ENCODE measurements at regions not wholly inside any gene's neighbourhood (a gene's known extent, or its start where the extent isn't known, plus 50 kb on each side); places are given as distances from the start of the nearest gene placed in this dataset.

- Histone ChIP-seq H3K9me3 (peaks cover 0 to 10% (median 2%) of the 10 kb centered on the region in 8 donors), H3K27me3 (replicated peaks in 1 of 7) (no peaks in the 10 kb centered on the region), H3K36me3 (no peaks in the 10 kb centered on the region), H3K4me1 (no peaks in the 10 kb centered on the region), H3K4me3 (no peak overlapping the region), H3K27ac (no peak overlapping the region)
- TF ChIP-seq CTCF (IDR thresholded peaks at IDR 0.05 in 8 of 11, conservative IDR thresholded peaks at IDR 0.05 in 3 of 11), result no peak
- no peak for TF ChIP-seq POLR2A (IDR thresholded peaks at IDR 0.05)
- no peak for TF ChIP-seq POLR2AphosphoS5 (IDR thresholded peaks at IDR 0.05)
- DNase-seq, result no peak
- WGBS, 5 donors, result 60 to 77% (median 67%) methylated on average over 2 of the region's 2 CpGs
- intact Hi-C loops (cut with DNase I; ENCODE audit: low total_unique reads), result no loop called here
Observed at GRCh38 chr6:95949985-95950384, 65.8 kb upstream of the FUT9 start.

GRCh38 chr6:95958686-95959085, 57.1 kb upstream of the FUT9 start:
- WGBS, 5 donors, result 77 to 90% (median 87%) methylated on average over 1 of the region's 1 CpG
- TF ChIP-seq POLR2AphosphoS5 (IDR thresholded peaks at IDR 0.05), result no peak
- no peak for TF ChIP-seq POLR2A (IDR thresholded peaks at IDR 0.05)
- no peak for TF ChIP-seq CTCF (IDR thresholded peaks at IDR 0.05 in 8 of 11, conservative IDR thresholded peaks at IDR 0.05 in 3 of 11)
- intact Hi-C loops (cut with DNase I; ENCODE audit: low total_unique reads), result no loop called here

GRCh38 chr6:95959261-95959660, 56.5 kb upstream of the FUT9 start:
- H3K4me1 ChIP-seq, result no peaks in the 10 kb centered on the region
- H3K36me3 ChIP-seq, result no peaks in the 10 kb centered on the region
- H3K4me3 ChIP-seq, result no peak overlapping the region
- H3K27ac ChIP-seq, result no peak overlapping the region
- no peak for TF ChIP-seq POLR2AphosphoS5 (IDR thresholded peaks at IDR 0.05)
- H3K9me3 ChIP-seq, result no peaks in the 10 kb centered on the region
- intact Hi-C loops (cut with DNase I; ENCODE audit: low total_unique reads), result no loop called here
- no peaks in the 10 kb centered on the region for H3K27me3 ChIP-seq (replicated peaks in 1 of 7)
- no peak for DNase-seq

More at GRCh38 chr6:95958686-95959085, 57.1 kb upstream of the FUT9 start:
- no peaks in the 10 kb centered on the region for H3K9me3 ChIP-seq
- H3K36me3 ChIP-seq, result no peaks in the 10 kb centered on the region
- no peak overlapping the region for H3K27ac ChIP-seq
- no peaks in the 10 kb centered on the region for H3K4me1 ChIP-seq
- H3K27me3 ChIP-seq (replicated peaks in 1 of 7), result no peaks in the 10 kb centered on the region
- no peak overlapping the region for H3K4me3 ChIP-seq
- no peak for DNase-seq

Measured in spleen (tissue), 11 donors.